ENCODE measurements at regions not wholly inside any gene's neighbourhood (a gene's known extent, or its start where the extent isn't known, plus 50 kb on each side); places are given as distances from the start of the nearest gene placed in this dataset.

GRCh38 chr5:135169753-135170152 lies 135.7 kb upstream of the PITX1 start:
- TF ChIP-seq CTCF (conservative IDR thresholded peaks at IDR 0.05 in 1 of 2, IDR thresholded peaks at IDR 0.05 in 1 of 2; ENCODE audit: extremely low read depth in 1 of 2, insufficient read depth in 1 of 2, low read depth in 1 of 2, low read length in 2 of 2): no peak
- no peak for TF ChIP-seq EZH2 (IDR thresholded peaks at IDR 0.05; ENCODE audit: borderline replicate concordance, low read length)
